KMS-11 (cell line): ENCODE measurements at regions not wholly inside any gene's neighbourhood (a gene's known extent, or its start where the extent isn't known, plus 50 kb on each side); places are given as distances from the start of the nearest gene placed in this dataset.

Experiments
- H2AFZ ChIP-seq: fragments of 200-600 bp; sonication (generic); 2 replicates; pipeline ENCODE4 v1.6.1; 2016; ENCODE audit warnings: antibody characterized with exemption, mixed run types, low read depth
- H3K27ac ChIP-seq: fragments of 200-600 bp; sonication (generic); 2 replicates; pipeline ENCODE4 v1.6.1; 2016; ENCODE audit warnings: mild to moderate bottlenecking, mixed run types
- H3K27me3 ChIP-seq: fragments of 200-600 bp; sonication (generic); 2 replicates; pipeline ENCODE4 v1.6.1; 2017; ENCODE audit warnings: mild to moderate bottlenecking, low read depth, mixed run types, moderate library complexity; ENCODE audit not compliant: insufficient read depth
- H3K36me3 ChIP-seq: fragments of 200-600 bp; sonication (generic); 2 replicates; pipeline ENCODE4 v1.6.1; 2017; ENCODE audit warnings: mild to moderate bottlenecking, mixed run types; ENCODE audit not compliant: insufficient read depth
- H3K4me1 ChIP-seq: fragments of 200-600 bp; sonication (generic); 2 replicates; pipeline ENCODE4 v1.6.1; 2016; ENCODE audit warnings: mild to moderate bottlenecking, low read depth, mixed run types; ENCODE audit not compliant: poor library complexity, severe bottlenecking
- H3K4me2 ChIP-seq: fragments of 200-600 bp; sonication (generic); 2 replicates; pipeline ENCODE4 v1.7.0; 2016; ENCODE audit warnings: mild to moderate bottlenecking, mixed run types
- H3K4me3 ChIP-seq: fragments of 200-600 bp; sonication (generic); IDR thresholded peaks from 2 replicates; pipeline ENCODE4 v1.6.1; 2017; ENCODE audit warnings: low read depth, low read length, mixed read lengths; ENCODE audit not compliant: insufficient read depth
- H3K79me2 ChIP-seq: fragments of 200-600 bp; sonication (generic); 2 replicates; pipeline ENCODE4 v1.6.1; 2016; ENCODE audit warnings: low read depth, mixed run types; ENCODE audit not compliant: insufficient read depth
- H3K9ac ChIP-seq: fragments of 200-600 bp; sonication (generic); 2 replicates; pipeline ENCODE4 v1.6.1; 2016; ENCODE audit warnings: mild to moderate bottlenecking, mixed run types
- H4K20me1 ChIP-seq: fragments of 200-600 bp; sonication (generic); 2 replicates; pipeline ENCODE4 v1.6.1; 2016; ENCODE audit warnings: mild to moderate bottlenecking, mixed run types; ENCODE audit not compliant: insufficient read depth
- TF ChIP-seq, protein P1 (sequence below): fragments of 200-600 bp; sonication (generic); conservative IDR thresholded peaks from 2 replicates; pipeline ENCODE4 v1.6.1; 2017; ENCODE audit warnings: low read depth, mild to moderate bottlenecking, antibody characterized with exemption, low read length, moderate library complexity, mixed read lengths

GRCh38 chr2:78397198-78397597, 628.3 kb upstream of the REG3G start:
- no peak overlapping the region for H3K4me2 ChIP-seq
- H3K4me3 ChIP-seq, result no peak overlapping the region
- H3K27ac ChIP-seq, result no peak overlapping the region
- H3K36me3 ChIP-seq, result no peaks in the 10 kb centered on the region
- no peaks in the 10 kb centered on the region for H3K27me3 ChIP-seq
- H2AFZ ChIP-seq, result no peak overlapping the region
- no peak overlapping the region for H3K9ac ChIP-seq
- TF ChIP-seq, protein P1, sequence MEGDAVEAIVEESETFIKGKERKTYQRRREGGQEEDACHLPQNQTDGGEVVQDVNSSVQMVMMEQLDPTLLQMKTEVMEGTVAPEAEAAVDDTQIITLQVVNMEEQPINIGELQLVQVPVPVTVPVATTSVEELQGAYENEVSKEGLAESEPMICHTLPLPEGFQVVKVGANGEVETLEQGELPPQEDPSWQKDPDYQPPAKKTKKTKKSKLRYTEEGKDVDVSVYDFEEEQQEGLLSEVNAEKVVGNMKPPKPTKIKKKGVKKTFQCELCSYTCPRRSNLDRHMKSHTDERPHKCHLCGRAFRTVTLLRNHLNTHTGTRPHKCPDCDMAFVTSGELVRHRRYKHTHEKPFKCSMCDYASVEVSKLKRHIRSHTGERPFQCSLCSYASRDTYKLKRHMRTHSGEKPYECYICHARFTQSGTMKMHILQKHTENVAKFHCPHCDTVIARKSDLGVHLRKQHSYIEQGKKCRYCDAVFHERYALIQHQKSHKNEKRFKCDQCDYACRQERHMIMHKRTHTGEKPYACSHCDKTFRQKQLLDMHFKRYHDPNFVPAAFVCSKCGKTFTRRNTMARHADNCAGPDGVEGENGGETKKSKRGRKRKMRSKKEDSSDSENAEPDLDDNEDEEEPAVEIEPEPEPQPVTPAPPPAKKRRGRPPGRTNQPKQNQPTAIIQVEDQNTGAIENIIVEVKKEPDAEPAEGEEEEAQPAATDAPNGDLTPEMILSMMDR, result no peak
- no peaks in the 10 kb centered on the region for H3K79me2 ChIP-seq
- no peaks in the 10 kb centered on the region for H4K20me1 ChIP-seq
- H3K4me1 ChIP-seq, result no peaks in the 10 kb centered on the region

DNA sequence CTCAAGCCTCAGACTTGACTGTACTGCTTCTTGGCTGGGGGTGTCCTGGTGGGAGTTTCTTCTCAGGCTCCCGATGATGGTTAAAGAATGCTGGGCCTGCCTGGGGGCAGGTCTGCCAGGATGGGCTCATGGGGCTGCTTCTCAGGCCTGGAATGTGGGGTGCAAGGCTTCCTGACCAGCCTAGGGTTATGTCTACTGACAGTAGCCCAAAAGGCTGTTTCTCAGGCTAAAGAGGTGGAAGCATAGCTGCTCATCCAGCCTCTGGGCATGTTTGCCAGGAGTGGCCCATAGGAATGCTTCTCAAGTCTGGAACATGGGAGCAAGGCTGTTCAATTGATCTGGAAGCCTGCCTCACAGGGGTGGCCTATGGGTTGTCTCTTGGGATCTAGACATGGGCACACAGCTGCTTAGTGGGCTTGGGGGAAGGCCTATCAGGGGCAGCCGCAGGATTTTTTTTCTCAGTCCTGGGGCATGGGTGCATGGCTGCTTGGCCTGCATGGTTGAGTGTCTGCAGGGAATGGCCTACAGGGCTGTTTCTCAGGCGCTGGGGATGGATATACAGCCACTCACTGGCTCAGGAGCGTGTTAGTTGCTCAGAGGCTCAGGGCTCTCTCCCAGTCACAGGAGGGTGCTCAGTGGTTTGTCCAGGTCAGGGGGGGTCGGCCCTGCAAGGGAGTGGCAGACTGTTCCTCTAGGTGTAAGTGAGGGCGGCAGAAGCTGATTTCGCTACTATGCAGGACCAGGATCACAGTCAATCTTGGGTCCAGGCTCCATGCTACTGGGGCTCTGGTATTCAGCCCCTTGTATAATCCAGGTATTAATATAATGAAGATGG, 617.3 kb upstream of the REG3G start:
- Histone ChIP-seq H3K4me1 (no peaks in the 10 kb centered on the region), H3K4me3 (no peak overlapping the region), H2AFZ (no peak overlapping the region), H3K27me3 (no peaks in the 10 kb centered on the region), H3K4me2 (no peak overlapping the region), H3K79me2 (no peaks in the 10 kb centered on the region), H3K9ac (no peak overlapping the region), H4K20me1 (no peaks in the 10 kb centered on the region), H3K27ac (no peak overlapping the region), H3K36me3 (no peaks in the 10 kb centered on the region)
- TF ChIP-seq, protein P1, result no peak

DNA sequence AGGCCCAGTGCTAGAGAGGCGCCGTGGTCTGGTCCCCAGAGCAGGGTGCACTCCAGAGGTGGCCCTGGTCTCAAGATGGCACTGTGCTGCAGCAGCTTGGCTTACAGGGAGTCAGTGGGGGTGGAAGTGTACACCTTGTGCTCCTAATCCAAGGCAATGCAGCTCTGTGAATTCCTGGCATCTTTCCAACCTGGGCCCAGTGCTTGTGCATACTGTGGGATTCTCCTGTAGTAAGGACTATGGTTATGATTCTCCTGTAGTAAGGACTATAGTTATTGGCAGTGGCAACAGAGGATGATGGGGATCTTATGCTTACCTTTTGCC, 616.7 kb upstream of the REG3G start:
- Histone ChIP-seq H3K36me3 (no peaks in the 10 kb centered on the region), H3K79me2 (no peaks in the 10 kb centered on the region), H4K20me1 (no peaks in the 10 kb centered on the region), H3K4me1 (no peaks in the 10 kb centered on the region), H3K27me3 (no peaks in the 10 kb centered on the region), H3K4me3 (no peak overlapping the region), H3K9ac (no peak overlapping the region), H3K4me2 (no peak overlapping the region), H2AFZ (no peak overlapping the region), H3K27ac (no peak overlapping the region)
- TF ChIP-seq, protein P1, result no peak

DNA sequence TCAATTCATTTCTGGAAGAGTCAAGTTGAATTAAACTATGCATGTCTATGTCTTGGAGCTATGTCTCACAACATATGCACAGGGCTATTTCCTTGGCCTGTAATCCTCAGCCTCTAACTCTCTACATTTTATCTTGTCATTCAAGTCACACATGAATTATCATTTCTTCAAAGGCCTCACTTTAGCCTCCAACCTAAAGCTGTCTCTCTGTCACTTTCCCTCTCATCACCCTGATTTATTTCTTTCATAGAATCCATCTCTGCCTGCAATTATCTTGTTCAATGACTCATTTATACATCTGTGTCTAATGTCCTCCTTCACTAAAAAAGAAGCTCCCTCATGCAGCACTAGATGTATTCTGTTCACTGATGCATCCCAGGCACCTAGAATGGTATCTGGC, 614.2 kb upstream of the REG3G start:
- Histone ChIP-seq H3K9ac (no peak overlapping the region), H3K27ac (no peak overlapping the region), H3K4me1 (no peaks in the 10 kb centered on the region), H3K4me2 (no peak overlapping the region), H3K27me3 (no peaks in the 10 kb centered on the region), H3K4me3 (no peak overlapping the region), H4K20me1 (no peaks in the 10 kb centered on the region), H2AFZ (no peak overlapping the region), H3K79me2 (no peaks in the 10 kb centered on the region), H3K36me3 (no peaks in the 10 kb centered on the region)
- TF ChIP-seq, protein P1, result no peak
